Jurkat, Clone E6-1 (cell line): ENCODE measurements at regions not wholly inside any gene's neighbourhood (a gene's known extent, or its start where the extent isn't known, plus 50 kb on each side); places are given as distances from the start of the nearest gene placed in this dataset.

Source experiments
- DNase-seq: peaks from one replicate; pipeline ENCODE4 v3.0.0-alpha.2; 2011; ENCODE audit warnings: low read depth, low spot score
- H3K4me3 ChIP-seq: 2 replicates; pipeline ENCODE4 v1.5.1; 2011; ENCODE audit warnings: mild to moderate bottlenecking, low read length, control low read depth, moderate library complexity

DNA sequence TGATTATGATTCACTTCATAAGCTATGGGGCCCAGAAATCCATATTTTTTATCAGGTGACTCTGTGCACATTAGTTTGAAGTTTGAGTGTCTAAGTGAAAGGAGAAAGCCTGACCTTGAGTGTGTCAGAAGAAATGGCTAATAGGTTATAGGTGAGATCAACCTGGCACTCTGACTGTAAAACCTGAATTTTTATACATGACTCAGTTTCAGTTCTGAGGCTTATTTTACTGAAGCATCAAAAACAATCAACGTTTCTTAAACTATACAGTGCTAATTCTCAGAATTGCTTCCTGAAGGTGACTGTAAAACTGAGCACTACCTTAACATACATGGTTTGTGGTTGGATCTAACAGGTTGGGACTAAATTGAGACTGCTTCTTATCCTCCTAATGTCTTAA is 159.4 kb upstream of the AHR start:
- no peak for DNase-seq
- H3K4me3 ChIP-seq, result no peak overlapping the region

DNA sequence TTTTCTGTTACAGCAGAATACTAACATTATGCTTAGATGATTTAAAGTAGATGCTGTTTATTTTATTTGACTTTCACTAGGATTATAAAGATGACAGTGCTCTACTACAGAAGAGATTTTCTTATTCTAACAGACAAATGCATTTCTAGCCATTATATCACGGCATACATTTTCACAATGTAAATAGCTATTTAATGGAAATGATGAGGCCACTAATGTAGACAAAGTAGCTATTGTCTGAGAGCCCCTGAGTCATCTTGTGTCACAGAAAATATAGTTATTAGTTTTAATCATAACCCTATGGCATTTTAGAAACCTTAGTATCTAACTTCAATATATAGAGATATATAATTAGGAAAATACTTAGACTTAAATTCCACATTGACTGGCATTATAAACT is 158.0 kb upstream of the AHR start:
- no peak overlapping the region for H3K4me3 ChIP-seq
- no peak for DNase-seq

DNA sequence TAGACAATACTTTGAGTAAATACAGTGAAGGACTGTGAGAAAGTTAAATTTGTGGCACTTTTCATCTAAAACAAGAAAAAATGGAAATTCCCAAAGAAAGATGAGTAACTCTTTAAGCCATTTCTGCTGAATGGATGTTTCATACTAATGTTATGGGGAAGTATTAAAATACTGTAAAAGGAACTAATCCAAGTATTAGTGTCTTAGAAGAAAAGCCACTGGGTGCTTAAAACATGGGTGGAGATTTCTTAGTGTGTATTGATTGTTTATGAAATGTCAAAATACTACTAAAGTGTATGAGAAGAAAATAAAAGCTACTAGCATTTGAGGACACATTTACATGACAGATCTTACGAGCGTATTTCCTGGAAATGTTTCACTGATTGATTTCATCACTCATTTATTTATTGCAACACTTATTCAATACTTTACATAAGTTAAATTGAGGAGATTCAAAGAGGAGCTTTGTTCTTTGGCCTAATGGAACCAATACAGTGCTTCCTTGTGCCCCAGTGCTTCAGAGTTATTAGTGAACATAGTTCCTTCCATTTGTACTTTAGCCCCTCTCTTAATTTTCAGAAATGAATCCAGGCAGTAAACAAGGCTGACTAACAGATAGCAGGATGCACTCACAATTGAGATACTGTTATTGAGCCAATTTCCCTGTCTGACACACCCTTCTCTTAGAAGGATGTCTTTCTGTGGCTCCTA is 155.5 kb upstream of the AHR start:
- DNase-seq, result no peak
- H3K4me3 ChIP-seq, result no peak overlapping the region

DNA sequence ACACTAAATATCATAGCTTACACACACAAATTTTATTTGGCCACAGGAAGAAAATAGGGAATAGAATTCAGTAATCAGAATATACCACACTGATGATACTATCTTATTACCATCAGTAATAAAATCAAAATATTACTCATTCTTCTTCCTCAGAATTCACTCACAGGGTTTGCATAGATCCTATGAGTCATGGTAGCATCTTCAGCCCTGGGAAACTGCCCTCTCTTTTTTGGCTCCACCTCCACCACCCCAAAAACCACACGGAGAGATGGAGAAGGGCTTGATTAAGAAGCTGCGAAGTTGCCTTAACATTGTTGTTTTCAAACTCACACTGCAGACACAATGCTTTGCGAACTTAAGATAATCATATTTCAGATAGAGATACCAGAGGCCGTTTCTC is 154.1 kb upstream of the AHR start:
- DNase-seq, result no peak

DNA sequence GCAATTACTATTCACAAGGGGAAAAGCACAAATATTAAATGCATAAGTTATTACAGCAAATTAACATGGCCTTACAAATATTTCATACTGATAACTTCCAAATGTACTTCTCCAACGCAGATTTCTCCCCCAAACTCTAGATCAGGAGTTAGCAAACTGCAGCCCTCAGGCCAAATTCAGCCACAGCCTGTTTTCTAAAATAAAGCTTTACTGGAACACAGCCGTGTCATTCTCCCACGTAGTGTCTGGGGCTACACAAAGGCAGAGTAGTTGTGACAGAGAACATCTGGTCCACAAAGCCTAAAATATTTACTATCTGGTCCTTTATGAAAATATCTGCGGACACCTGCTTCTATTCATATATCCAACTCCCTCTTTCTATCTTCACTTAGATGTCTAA is 151.8 kb upstream of the AHR start:
- H3K4me3 ChIP-seq, result no peak overlapping the region
- DNase-seq, result no peak

More for the DNA sequence above, 154.1 kb upstream of the AHR start:
- H3K4me3 ChIP-seq, result no peak overlapping the region

DNA sequence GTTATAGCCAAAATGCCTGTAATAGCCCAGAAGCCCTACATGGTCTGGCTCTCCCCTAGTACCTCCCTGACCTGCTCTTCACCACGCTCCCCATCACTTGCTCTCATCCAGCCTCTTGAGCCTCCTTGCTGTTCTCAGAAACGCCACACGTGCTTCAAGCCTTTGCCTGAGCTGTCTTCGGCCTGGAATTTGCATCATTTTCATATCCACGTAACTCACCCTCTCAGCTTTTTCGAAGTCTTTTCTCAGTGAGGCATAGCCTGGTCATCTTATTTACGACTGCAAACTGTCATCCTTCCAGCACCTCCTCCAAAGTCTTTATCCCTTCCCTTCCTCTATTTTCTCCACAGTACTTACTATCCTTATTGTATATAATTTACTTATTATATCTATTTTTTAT is 151.0 kb upstream of the AHR start:
- H3K4me3 ChIP-seq, result no peak overlapping the region
- no peak for DNase-seq

DNA sequence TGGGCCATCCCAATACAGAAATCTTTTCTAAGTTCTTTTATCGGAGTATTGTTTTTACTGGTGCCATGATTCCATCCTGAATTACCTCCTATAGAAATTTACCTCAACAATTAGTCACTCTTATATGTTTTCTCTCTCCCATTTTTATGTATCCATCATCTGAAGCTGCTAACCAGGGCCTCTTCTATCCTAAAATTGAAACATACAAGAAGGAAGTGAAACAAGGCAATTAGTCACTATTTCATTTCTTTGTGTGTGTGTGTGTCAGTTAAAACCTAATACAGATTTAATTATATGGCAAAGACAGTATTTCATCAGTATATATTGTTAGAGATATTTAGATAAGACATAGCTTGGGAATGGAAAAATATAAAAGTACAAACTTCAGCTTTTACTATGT is 148.4 kb upstream of the AHR start:
- DNase-seq, result no peak
- no peak overlapping the region for H3K4me3 ChIP-seq

DNA sequence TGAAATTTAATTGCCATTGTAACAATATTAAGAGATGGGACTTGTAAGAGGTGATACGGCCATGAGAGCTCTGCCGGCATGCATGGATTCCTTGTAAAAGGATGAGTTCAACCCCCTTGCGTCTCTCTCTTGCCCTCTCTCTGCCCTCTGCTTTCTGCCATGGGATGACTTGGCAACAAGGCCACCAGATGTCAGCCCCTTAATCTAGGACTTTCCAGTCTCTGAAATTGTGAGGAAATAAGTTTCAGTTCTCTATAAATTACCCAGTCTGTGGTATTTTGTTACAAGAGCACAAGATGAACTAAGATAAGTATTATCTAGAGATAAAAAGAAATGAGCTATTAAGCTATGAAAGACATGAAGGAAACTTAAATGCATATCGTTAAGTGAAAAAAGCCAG is 145.7 kb upstream of the AHR start:
- DNase-seq, result no peak

DNA sequence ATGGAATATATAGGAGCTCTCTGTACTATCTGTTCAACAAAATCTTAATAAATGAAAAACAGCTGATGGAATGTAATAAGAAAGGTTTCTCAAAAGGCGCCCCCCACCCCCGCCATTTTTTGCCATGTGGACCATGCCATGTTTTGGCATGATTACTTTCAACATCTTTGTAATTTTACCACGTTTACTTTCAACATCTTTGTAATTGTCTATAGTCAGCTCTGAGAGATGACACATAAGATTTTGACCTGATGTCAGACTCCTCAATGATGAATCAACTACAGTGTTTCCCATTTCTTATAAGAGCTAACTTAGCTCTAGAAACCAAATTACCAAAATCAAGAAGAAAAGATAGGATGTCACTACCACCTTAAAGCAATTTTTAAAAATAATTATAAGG is 144.9 kb upstream of the AHR start:
- DNase-seq, result no peak
- H3K4me3 ChIP-seq, result no peak overlapping the region

More for the DNA sequence above, 145.7 kb upstream of the AHR start:
- no peak overlapping the region for H3K4me3 ChIP-seq

DNA sequence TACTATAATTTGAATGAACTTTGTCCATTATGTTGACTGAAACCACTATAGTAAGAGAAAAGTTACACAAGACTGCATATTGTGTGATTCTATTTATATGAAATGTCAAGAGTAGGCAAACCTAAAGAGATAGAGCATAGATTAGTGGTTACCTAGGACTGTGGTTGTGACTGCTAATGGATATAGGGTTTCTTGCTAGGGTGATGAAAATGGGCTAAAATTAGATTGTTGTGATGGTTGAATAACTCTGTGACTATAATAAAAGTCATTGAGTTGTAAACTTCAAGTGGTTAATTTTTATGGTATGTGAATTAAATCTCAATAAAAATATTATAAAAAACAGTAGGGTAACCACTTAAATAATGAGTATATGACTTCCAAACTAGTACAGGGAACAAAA is 142.9 kb upstream of the AHR start:
- DNase-seq, result no peak
- H3K4me3 ChIP-seq, result no peak overlapping the region

DNA sequence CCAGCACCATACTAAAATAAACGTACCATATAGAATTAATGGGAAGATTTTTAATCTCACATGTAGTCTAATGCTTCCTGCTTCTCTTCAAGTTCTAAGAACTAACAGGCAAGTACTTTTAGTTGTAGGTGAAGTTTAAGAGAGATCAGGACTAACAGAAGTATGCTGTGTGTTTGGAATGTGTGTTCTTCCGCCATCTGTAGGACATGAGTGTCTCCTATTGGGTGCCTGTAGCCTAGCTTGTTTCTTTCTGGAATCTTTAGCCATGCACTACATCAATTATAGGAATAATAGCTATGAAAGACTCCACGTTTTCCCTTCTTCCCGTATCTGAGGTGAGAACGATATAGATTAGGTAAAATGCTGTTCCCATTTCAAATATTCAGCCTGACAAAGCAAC is 140.2 kb upstream of the AHR start:
- DNase-seq, result no peak

DNA sequence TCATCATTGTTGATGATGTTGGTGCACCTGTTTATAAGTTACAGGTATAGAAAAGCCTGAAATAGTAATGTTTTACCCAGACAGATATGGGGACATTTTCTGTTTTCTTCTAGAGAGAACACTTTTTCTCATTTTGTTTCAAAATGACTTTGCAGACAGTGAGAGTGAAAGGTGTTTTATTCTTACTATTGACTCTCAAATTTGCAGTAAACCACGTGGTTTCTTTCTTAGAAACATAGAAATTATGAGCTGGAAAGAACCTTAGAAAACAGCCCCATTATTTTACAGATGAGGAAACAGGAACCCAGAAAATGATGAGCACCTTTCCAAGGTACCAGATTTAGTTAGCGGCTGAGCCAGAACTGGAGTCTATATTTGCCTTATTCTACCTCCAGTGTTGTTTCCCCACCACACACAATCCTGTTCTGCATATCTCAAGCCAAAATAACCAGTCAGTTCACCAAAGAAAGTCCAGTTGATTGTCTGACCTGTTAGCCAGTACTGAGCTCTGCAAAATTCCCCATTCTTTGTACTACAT is 138.9 kb upstream of the AHR start:
- DNase-seq, result no peak
- no peak overlapping the region for H3K4me3 ChIP-seq

More for the DNA sequence above, 140.2 kb upstream of the AHR start:
- H3K4me3 ChIP-seq, result no peak overlapping the region

DNA sequence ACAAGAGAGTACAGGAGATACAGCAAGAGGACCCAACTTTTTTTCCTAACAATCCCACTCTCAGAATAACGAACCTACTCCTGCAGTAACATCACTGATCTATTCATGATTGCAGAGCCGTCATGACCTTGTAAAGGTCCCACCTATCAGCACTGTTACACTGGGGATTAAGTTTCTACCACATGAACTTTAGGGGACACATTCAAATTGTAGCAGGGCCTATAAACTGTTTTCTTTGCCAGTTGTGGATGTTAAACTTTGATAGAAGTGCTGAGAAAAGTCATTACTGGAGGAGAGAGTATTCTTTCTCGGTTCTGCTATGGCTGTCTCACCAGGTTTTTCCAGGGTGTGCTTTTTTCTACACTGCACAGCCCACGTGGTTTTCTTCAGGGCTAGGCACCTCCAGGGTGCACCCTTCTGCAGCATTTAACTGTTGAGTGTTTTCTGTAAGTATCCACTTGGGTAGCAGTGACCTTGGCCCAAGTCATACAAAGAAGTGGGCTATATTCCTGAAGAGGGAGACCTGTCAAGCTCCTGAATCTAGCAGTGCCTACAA is 131.6 kb upstream of the AHR start:
- no peak for DNase-seq
- no peak overlapping the region for H3K4me3 ChIP-seq

DNA sequence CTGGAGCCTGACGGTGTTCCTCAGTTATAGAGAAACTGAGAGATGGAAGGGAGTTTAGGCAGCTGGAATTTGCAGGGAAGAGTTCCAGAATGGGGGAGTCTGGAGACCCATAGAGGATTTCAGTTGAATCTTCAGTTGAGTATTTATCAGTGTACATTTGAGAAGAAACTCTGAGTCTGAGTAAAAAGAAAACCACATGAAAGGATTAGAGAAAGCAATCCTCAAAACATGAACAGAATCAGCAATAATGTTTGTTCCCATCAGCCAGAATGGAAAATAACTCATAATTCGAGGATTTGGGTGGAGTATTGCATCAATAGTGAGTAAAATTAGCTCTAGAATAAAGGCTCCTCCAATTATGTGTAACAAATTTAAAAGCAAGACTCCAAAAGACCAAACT is 130.0 kb upstream of the AHR start:
- DNase-seq, result no peak
- no peak overlapping the region for H3K4me3 ChIP-seq

DNA sequence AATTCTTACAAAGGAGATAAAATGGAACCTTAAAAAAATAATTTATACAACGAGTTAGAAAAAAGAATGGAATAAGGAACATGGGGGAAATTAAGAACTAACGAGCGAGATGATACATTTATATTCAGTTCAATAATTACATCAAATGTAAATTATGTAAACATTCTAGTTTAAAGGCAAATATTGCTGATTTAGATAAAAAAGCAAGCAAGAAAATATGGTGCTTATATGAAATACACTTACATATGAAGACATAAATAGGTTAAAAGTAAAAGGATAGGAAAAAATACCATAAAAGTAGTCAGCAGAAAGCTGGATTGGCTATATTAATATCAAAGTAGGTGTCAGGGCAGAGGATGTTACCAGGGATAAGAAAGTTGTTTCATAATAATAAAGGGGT is 127.0 kb upstream of the AHR start:
- no peak for DNase-seq
- H3K4me3 ChIP-seq, result no peak overlapping the region

DNA sequence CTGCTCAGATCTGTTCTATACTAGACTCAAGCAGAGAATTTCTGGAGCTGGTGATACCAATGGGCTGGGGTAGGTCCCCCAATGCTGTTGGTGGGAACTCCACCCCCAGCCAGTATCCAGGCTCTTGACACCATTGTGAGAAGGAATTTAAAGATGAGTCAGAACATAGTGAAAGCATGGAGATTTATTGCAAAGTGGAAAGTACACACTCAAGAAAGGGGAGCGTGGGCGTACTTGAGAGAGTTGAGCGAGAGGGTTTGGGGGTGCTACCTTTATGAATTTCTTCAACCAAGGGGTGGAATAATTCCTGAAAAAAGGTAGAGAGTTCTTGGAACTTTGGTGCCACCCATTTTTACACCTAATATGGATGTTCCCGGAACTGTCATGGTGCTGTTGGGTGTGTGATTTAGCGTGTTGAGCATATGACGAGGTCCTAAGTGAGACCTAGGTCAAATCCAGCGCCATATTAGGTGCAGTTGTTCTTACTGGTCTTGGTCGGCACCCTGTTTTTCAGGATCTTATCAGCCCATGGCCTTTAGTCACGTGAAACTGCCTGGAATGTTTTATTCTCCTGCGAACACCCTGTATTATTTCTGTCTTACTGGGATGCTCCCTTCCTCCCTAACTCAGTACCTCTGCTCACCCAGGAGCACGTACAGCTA is 122.0 kb upstream of the AHR start:
- no peak overlapping the region for H3K4me3 ChIP-seq
- DNase-seq, result no peak

DNA sequence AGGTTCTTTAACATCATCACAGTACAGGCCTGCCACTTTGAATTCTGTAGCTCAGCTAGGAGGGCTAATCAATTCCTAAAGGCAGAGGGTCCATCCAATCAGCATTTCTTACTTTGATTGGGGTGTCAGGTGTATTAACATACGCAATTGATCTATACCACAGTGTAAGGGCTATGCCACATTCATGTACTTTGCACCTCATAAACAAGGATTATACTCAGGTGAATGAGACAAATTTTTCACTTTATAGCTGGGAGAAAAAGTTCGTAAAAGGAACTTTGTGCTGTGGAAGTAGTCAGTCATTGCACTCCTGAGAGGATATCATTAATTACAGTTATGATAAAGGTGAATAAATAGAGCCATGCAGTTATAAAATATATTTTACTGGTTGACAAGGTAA is 119.9 kb upstream of the AHR start:
- H3K4me3 ChIP-seq, result no peak overlapping the region
- DNase-seq, result no peak

DNA sequence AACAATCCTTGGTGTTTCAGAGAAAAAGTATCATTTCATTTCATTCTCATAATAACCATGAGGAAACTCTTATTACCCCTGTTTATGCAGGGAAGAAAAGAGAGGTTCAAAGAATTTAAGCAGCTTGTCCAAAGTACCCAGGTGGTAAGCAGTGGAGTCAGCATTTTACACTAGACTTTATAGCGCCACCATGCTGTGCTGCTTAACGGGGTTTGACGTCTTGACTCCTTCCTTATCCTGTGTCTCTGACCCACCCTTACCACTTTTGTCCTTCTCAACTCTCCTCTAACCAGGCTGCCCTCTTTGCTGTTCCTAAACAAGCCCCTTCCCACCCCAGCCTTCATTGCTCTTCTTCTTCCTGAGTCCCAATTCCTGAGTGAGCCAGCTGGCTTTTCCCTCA is 117.0 kb upstream of the AHR start:
- H3K4me3 ChIP-seq, result no peak overlapping the region
- DNase-seq, result no peak

DNA sequence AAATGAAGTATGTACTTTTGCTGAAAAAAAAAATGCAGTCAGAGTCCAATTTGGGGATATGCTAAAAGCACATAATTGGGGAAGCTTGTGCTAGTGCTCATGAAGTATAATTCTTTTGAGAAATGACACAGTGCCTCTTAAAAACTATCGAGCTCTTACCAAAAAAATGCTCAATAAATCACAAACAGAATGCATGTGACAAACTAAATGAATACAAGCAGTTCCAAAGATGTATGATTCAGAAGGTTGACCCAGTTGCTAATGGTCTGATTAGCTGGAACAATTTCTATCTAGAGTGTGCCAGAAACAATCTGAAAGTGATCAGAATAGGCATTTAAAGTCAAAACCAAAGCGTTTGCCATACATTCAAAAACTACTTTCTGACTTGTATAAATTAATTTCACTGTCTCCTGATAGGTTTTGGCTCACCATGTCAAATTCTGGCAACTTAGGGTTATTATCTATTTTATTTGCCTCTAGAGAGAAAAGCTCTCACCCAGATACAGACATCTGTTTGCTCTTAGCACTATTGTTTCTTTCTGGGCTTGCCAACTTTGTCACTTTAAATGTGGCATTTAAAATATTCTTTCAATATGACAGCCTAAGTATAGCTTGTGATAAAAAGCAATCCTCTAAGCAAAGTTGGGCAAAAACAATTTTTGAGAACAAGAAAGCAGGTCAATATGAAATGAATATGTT is 114.7 kb upstream of the AHR start:
- DNase-seq, result no peak
- H3K4me3 ChIP-seq, result no peak overlapping the region
